Limb (tissue), 2 donors: ENCODE measurements at regions not wholly inside any gene's neighbourhood (a gene's known extent, or its start where the extent isn't known, plus 50 kb on each side); places are given as distances from the start of the nearest gene placed in this dataset.
"Not testable (repeated sequence)": the region's sequence is repeated elsewhere in the genome, so short reads cannot be mapped to it uniquely, and the experiment has no call there.

Experiments
- DNase-seq, 2 donors: peaks; one replicate each; pipeline ENCODE4 v3.0.0-alpha.2; 2016; ENCODE audit errors: extremely low spot score in 2 of 2

GRCh38 chr13:48806522-48806921 lies 152.8 kb downstream of the CYSLTR2 start:
- no peak for DNase-seq

GRCh38 chr13:48808683-48809082 lies 155.0 kb downstream of the CYSLTR2 start:
- no peak for DNase-seq

GRCh38 chr13:48810013-48810412 lies 156.3 kb downstream of the CYSLTR2 start:
- DNase-seq, result no peak

GRCh38 chr13:48813518-48813917 lies 159.8 kb downstream of the CYSLTR2 start:
- no peak for DNase-seq

- DNase-seq, result no peak
Observed at GRCh38 chr13:48816700-48817099, 159.0 kb upstream of the FNDC3A start.

GRCh38 chr13:48817166-48817802 lies 158.4 kb upstream of the FNDC3A start:
- DNase-seq, result no peak

GRCh38 chr13:48818495-48819356 lies 157.0 kb upstream of the FNDC3A start:
- no peak for DNase-seq

- no peak for DNase-seq
Observed at GRCh38 chr13:48819376-48819775, 156.3 kb upstream of the FNDC3A start.

- no peak for DNase-seq
Observed at GRCh38 chr13:48819899-48820298, 155.8 kb upstream of the FNDC3A start.

- DNase-seq, result not testable (repeated sequence)
Observed at GRCh38 chr13:48823526-48823925, 152.2 kb upstream of the FNDC3A start.

- DNase-seq, result no peak
Observed at GRCh38 chr13:48826039-48826438, 149.7 kb upstream of the FNDC3A start.

GRCh38 chr13:48826922-48827454 lies 148.7 kb upstream of the FNDC3A start:
- DNase-seq, result not testable (repeated sequence)

- DNase-seq, result no peak
Observed at GRCh38 chr13:48827709-48828108, 148.0 kb upstream of the FNDC3A start.

GRCh38 chr13:48828962-48829411 lies 146.7 kb upstream of the FNDC3A start:
- no peak for DNase-seq

GRCh38 chr13:48829536-48829935 lies 146.2 kb upstream of the FNDC3A start:
- DNase-seq, result no peak

- no peak for DNase-seq
Observed at GRCh38 chr13:48831248-48831647, 144.5 kb upstream of the FNDC3A start.

GRCh38 chr13:48833412-48833811 lies 142.3 kb upstream of the FNDC3A start:
- DNase-seq, result no peak

- DNase-seq, result not testable (repeated sequence)
Observed at GRCh38 chr13:48835326-48835725, 140.4 kb upstream of the FNDC3A start.

GRCh38 chr13:48838193-48838973 lies 137.3 kb upstream of the FNDC3A start:
- no peak for DNase-seq

GRCh38 chr13:48839171-48839570 lies 136.5 kb upstream of the FNDC3A start:
- DNase-seq, result no peak

GRCh38 chr13:48840366-48840765 lies 135.3 kb upstream of the FNDC3A start:
- DNase-seq, result no peak

- DNase-seq, result no peak
Observed at GRCh38 chr13:48842316-48842715, 133.4 kb upstream of the FNDC3A start.
